WERI-Rb-1 (cell line): ENCODE measurements at regions not wholly inside any gene's neighbourhood (a gene's known extent, or its start where the extent isn't known, plus 50 kb on each side); places are given as distances from the start of the nearest gene placed in this dataset.

ENCODE experiments used
- DNase-seq: peaks from one replicate; pipeline ENCODE4 v3.0.0-alpha.2; 2020
- H3K27ac ChIP-seq: fragments of 250-450 bp; sonication (Bioruptor Pico); 2 replicates; pipeline ENCODE4 v1.5.1; 2020; ENCODE audit warnings: mild to moderate bottlenecking, moderate library complexity
- H3K27me3 ChIP-seq: fragments of 250-450 bp; sonication (Bioruptor Pico); 2 replicates; pipeline ENCODE4 v1.5.1; 2021; ENCODE audit warnings: mild to moderate bottlenecking, low read depth, moderate library complexity; ENCODE audit not compliant: insufficient read depth, severe bottlenecking
- H3K36me3 ChIP-seq: fragments of 250-450 bp; sonication (Bioruptor Pico); 2 replicates; pipeline ENCODE4 v1.5.1; 2020; ENCODE audit warnings: mild to moderate bottlenecking, moderate library complexity
- H3K4me3 ChIP-seq: 2 replicates; pipeline ENCODE4 v1.5.1; 2011; ENCODE audit warnings: low read depth, mild to moderate bottlenecking, control low read depth, low read length
- H3K9me3 ChIP-seq: fragments of 250-450 bp; sonication (Bioruptor Pico); 2 replicates; pipeline ENCODE4 v1.5.1; 2021; ENCODE audit warnings: mild to moderate bottlenecking, moderate library complexity; ENCODE audit not compliant: severe bottlenecking
- CTCF ChIP-seq: IDR thresholded peaks from 2 replicates; pipeline ENCODE4 v1.5.1; 2011; ENCODE audit warnings: low read depth, mild to moderate bottlenecking, control low read depth, inconsistent platforms, low read length

GRCh38 chr5:116838011-116838536, 263.5 kb upstream of the SEMA6A start:
- H3K9me3 ChIP-seq: no peaks in the 10 kb centered on the region
- no peaks in the 10 kb centered on the region for H3K27me3 ChIP-seq
- H3K4me3 ChIP-seq: no peak overlapping the region
- no peaks in the 10 kb centered on the region for H3K36me3 ChIP-seq
- no peak overlapping the region for H3K27ac ChIP-seq
- TF ChIP-seq CTCF: no peak
- DNase-seq: no peak

GRCh38 chr5:116834796-116835515, 260.3 kb upstream of the SEMA6A start:
- DNase-seq: no peak
- H3K27me3 ChIP-seq: no peaks in the 10 kb centered on the region
- H3K36me3 ChIP-seq: no peaks in the 10 kb centered on the region
- no peaks in the 10 kb centered on the region for H3K9me3 ChIP-seq
- H3K4me3 ChIP-seq: no peak overlapping the region
- no peak overlapping the region for H3K27ac ChIP-seq
- no peak for TF ChIP-seq CTCF

- H3K36me3 ChIP-seq: no peaks in the 10 kb centered on the region
- DNase-seq: no peak
- H3K9me3 ChIP-seq: no peaks in the 10 kb centered on the region
- H3K27me3 ChIP-seq: no peaks in the 10 kb centered on the region
- no peak overlapping the region for H3K4me3 ChIP-seq
- no peak overlapping the region for H3K27ac ChIP-seq
- no peak for TF ChIP-seq CTCF
Observed at GRCh38 chr5:116830079-116830478, 255.5 kb upstream of the SEMA6A start.

- no peak for DNase-seq
- H3K4me3 ChIP-seq: no peak overlapping the region
- no peak for TF ChIP-seq CTCF
- H3K36me3 ChIP-seq: no peaks in the 10 kb centered on the region
- H3K27ac ChIP-seq: no peak overlapping the region
- H3K27me3 ChIP-seq: no peaks in the 10 kb centered on the region
- no peaks in the 10 kb centered on the region for H3K9me3 ChIP-seq
Observed at GRCh38 chr5:116827078-116827477, 252.5 kb upstream of the SEMA6A start.

- H3K27me3 ChIP-seq: no peaks in the 10 kb centered on the region
- H3K4me3 ChIP-seq: no peak overlapping the region
- H3K9me3 ChIP-seq: no peaks in the 10 kb centered on the region
- H3K36me3 ChIP-seq: no peaks in the 10 kb centered on the region
- DNase-seq: no peak
- no peak for TF ChIP-seq CTCF
- no peak overlapping the region for H3K27ac ChIP-seq
Observed at GRCh38 chr5:116825486-116825885, 250.9 kb upstream of the SEMA6A start.
